ENCODE measurements at regions not wholly inside any gene's neighbourhood (a gene's known extent, or its start where the extent isn't known, plus 50 kb on each side); places are given as distances from the start of the nearest gene placed in this dataset.
"Not testable (repeated sequence)": the region's sequence is repeated elsewhere in the genome, so short reads cannot be mapped to it uniquely, and the experiment has no call there.

GRCh38 chr1:38787041-38787440, 72.5 kb downstream of the RRAGC start:
- no peak for DNase-seq

GRCh38 chr1:38786040-38786436, 73.5 kb downstream of the RRAGC start:
- no peak for DNase-seq

- no peak for DNase-seq
Observed at GRCh38 chr1:38785285-38786039, 74.1 kb downstream of the RRAGC start.

GRCh38 chr1:38784452-38785284, 74.9 kb downstream of the RRAGC start:
- DNase-seq = no peak

GRCh38 chr1:38783640-38784229, 75.8 kb downstream of the RRAGC start:
- no peak for DNase-seq

GRCh38 chr1:38781872-38782617, 77.5 kb downstream of the RRAGC start:
- no peak for DNase-seq

- DNase-seq = no peak
Observed at GRCh38 chr1:38780133-38780532, 79.4 kb downstream of the RRAGC start.

GRCh38 chr1:38779491-38779890, 80.1 kb downstream of the RRAGC start:
- DNase-seq = no peak

- DNase-seq = no peak
Observed at GRCh38 chr1:38778521-38778920, 81.1 kb downstream of the RRAGC start.

GRCh38 chr1:38778051-38778450, 81.5 kb downstream of the RRAGC start:
- DNase-seq = no peak

- DNase-seq = no peak
Observed at GRCh38 chr1:38777464-38777957, 82.1 kb downstream of the RRAGC start.

GRCh38 chr1:38776466-38777065, 83.0 kb downstream of the RRAGC start:
- no peak for DNase-seq

GRCh38 chr1:38775175-38775845, 84.3 kb downstream of the RRAGC start:
- no peak for DNase-seq

- no peak for DNase-seq
Observed at GRCh38 chr1:38773483-38773882, 86.1 kb downstream of the RRAGC start.

GRCh38 chr1:38772953-38773352, 86.6 kb downstream of the RRAGC start:
- no peak for DNase-seq

- no peak for DNase-seq
Observed at GRCh38 chr1:38772026-38772425, 87.5 kb downstream of the RRAGC start.

- DNase-seq = not testable (repeated sequence)
Observed at GRCh38 chr1:38770516-38771173, 88.9 kb downstream of the RRAGC start.

GRCh38 chr1:38766125-38766524, 93.4 kb downstream of the RRAGC start:
- no peak for DNase-seq

- DNase-seq = no peak
Observed at GRCh38 chr1:38763121-38763520, 96.5 kb downstream of the RRAGC start.

- DNase-seq = no peak
Observed at GRCh38 chr1:38760562-38760961, 99.0 kb downstream of the RRAGC start.

GRCh38 chr1:38758820-38759219, 100.8 kb downstream of the RRAGC start:
- no peak for DNase-seq

Measured in activated CD4-positive, alpha-beta T cell treated with anti-CD3 and anti-CD28 coated beads, Interleukin-10, Interleukin-2, amounts not matched to agents 100 ng/mL and 50 ng/mL, durations not matched to agents 16 hours and 8 hours (primary cell).